ENCODE measurements at regions not wholly inside any gene's neighbourhood (a gene's known extent, or its start where the extent isn't known, plus 50 kb on each side); places are given as distances from the start of the nearest gene placed in this dataset.

- no peak for TF ChIP-seq CTCF (IDR thresholded peaks at IDR 0.05; ENCODE audit: poor library complexity)
- TF ChIP-seq EZH2phosphoT487 (IDR thresholded peaks at IDR 0.05; ENCODE audit: low read depth, severe bottlenecking, unreplicated experiment): no peak
- no peak for TF ChIP-seq EZH2 (IDR thresholded peaks at IDR 0.05; ENCODE audit: borderline replicate concordance)
These were observed 82.8 kb upstream of the SNX19 start for GRCh38 chr11:130999086-130999485.

Data from hepatocyte (in vitro differentiated cells).